GM18511 (cell line): ENCODE measurements at regions not wholly inside any gene's neighbourhood (a gene's known extent, or its start where the extent isn't known, plus 50 kb on each side); places are given as distances from the start of the nearest gene placed in this dataset.
"Not testable (repeated sequence)": the region's sequence is repeated elsewhere in the genome, so short reads cannot be mapped to it uniquely, and the experiment has no call there.

ENCODE experiments used
- ATAC-seq: cut with Tn5 transposase; IDR thresholded peaks from one replicate; pipeline ENCODE4 v1.9.1; 2021; ENCODE audit warnings: mild to moderate bottlenecking, moderate library complexity; ENCODE audit not compliant: unreplicated experiment

GRCh38 chr5:74534397-74535129 is 106.0 kb downstream of the ENC1 start:
- ATAC-seq = no peak

DNA sequence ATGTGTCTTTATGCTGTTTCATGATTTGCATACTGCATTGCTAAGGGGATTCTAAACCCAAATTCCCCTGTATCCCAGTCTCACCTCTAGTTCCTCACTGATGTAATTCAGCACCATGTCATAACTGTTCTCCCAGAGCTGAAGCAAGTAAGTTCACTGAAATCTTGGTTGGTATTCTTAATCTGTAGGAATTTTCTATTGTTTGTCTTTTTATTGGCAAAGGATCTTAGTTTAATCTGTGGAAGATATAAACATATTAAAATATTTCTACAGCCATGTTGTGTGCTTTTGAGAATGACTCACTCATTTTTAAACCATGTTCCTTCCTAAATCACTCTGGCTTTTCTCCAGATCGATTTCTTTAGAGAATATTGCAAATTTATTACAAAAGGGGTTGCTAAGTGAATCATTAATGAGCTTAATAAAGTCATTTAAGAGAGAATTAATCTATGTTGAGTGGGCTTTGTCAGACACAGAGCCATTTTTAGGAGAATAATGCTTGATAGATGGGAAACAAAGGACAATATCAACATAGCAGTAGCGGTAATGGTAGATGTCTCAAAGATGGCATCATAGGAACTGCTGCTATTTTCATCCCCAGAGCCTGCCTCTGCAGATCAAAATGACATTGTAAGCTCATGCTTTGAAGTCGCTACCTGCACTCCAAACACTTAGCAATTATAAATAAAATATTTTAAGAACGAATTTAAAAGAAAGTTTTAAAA is 110.0 kb downstream of the ENC1 start:
- no peak for ATAC-seq

DNA sequence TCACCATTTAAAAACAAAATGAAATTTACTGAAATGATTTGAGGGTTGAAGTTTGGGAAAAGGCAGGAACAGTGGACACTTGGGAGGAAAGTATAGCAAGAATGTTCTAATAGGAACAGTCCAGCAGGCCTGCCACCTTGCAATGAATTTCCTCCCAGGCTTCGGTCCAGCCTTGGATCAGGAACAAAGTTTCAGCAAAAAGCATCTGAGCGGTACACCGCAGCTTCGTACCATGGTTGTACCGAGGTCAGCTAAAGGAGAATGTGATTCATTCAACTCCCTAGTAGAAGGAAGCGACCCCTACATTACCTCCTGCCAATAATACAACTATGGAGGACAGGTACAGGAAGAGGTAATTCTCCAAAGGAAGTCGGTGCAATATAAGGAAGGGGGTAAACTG is 111.4 kb downstream of the ENC1 start:
- ATAC-seq = no peak

DNA sequence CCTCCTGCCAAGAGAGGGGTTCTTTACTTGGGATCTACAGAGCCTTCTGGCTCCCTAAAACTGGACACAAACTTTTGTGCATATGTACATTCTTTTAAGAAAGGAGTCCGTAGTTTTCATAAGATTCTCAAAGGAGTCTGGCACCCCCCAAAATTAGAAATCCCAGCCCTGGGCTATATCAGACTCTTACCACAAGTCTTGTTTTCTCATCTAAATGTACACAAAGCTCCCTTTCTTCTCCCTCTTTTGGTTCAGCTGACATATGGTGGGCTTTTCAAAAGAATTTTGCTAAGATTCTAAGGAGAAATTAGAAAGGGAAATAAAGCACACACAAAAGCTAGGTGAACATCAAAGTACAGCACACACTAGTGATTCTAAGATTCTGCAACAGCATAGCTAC is 114.4 kb downstream of the ENC1 start:
- no peak for ATAC-seq

- not testable (repeated sequence) for ATAC-seq
Measured at GRCh38 chr5:74524767-74525166, 115.8 kb downstream of the ENC1 start.

GRCh38 chr5:74523698-74524097 is 116.8 kb downstream of the ENC1 start:
- ATAC-seq = not testable (repeated sequence)

DNA sequence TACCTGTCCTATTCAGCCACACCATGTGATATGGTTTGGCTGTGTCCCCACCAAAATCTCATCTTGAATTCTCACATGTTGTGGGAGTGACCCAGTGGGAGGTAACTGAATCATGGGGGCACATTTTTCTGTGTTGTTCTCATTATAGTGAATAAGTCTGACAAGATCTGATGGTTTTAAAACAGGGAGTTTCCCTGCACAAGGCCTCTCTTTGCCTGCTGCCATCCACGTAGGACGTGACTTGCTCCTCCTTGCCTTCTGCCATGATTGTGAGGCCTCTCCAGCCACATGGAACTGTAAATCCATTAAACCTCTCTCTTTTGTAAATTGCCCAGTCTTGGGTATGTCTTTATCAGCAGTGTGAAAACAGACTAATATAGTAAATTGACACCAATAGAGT is 117.7 kb downstream of the ENC1 start:
- not testable (repeated sequence) for ATAC-seq

GRCh38 chr5:74521401-74521800 is 119.1 kb downstream of the ENC1 start:
- ATAC-seq = no peak

DNA sequence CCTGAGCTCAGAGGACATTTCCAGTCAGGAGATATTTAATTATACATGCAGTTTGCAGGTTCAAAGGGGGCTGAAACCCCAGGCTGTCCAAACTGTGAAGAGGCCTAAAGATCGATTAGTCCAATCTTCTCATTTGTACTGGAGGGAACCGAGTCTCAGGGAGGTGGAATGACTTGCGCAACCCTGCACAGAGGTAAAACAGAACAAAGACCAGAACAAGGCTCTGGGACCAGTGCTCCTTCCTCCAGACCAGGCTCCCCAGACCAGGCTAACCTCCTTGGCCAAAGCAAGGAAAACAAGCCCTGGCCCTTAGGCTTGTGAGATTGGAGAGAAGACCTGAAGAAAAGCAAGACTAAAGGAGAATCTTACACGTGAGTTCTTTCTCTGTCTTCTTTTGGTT is 120.8 kb downstream of the ENC1 start:
- no peak for ATAC-seq

- no peak for ATAC-seq
Measured at GRCh38 chr5:74519161-74519571, 121.4 kb downstream of the ENC1 start.

DNA sequence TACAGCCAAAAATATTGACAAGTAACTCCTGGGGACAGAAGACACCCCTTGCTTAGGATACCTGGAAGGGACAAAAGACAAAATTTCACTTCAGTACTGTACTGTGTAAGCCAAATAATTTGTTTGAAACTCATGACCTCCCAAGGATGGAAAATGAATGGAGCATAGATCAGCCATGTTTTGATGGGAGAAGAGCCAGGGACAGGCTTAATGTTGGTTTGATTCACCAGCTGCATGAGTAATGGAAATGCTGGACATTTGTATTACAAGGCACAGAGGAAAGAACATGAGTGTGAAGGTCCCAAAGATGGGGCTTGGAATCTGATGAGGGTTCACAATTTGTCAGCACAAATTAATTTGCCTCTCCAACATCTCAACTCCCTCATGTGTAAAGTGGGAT is 122.8 kb downstream of the ENC1 start:
- ATAC-seq = no peak

GRCh38 chr5:74516211-74516636 is 124.3 kb downstream of the ENC1 start:
- ATAC-seq = no peak

DNA sequence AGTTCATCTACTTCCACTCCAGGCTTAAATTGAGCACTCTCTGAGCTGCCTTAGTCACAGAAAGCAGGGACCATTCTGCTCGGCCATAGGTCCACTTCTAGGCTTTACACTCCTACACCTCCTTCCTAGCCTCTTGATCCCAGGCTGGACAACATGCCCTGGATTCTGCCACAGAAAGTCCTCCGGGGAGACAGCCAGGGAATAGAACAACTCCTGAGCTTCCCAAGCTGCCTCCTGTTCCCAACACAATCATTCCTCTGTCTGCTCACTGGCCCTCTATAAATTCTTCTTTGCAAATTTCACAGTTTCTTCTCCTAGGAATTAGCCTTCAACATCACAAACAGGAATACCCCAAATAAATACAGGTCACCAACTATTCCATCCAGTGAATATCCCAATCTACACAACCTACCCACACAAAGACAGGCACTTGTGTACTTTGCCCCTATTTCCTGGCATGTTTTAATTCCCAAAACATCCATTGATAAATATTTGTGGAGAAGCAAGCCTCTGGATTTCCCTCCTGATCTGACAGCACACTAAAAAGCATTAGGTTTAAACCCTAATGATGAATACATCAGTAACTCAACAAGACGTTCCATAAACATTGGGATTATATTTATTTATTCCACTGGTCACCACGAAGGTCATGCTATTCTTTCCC is 125.5 kb downstream of the ENC1 start:
- no peak for ATAC-seq

DNA sequence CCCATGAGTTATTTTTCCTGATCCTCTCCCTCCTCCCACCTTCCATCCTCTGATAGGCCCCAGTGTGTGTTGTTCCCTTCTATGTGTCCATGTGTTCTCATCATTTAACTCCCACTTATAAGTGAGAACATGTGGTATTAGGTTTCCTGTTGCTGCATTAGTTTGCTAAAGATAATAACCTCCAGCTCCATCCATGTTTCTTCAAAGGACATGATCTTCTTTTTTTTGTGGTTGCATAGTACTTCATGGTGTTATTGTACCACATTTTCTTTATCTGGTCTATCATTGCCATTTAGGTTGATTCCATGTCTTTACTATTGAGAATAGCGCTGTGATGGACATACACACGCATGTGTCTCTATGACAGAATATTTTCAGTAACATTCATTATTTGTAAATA is 128.8 kb downstream of the ENC1 start:
- not testable (repeated sequence) for ATAC-seq

DNA sequence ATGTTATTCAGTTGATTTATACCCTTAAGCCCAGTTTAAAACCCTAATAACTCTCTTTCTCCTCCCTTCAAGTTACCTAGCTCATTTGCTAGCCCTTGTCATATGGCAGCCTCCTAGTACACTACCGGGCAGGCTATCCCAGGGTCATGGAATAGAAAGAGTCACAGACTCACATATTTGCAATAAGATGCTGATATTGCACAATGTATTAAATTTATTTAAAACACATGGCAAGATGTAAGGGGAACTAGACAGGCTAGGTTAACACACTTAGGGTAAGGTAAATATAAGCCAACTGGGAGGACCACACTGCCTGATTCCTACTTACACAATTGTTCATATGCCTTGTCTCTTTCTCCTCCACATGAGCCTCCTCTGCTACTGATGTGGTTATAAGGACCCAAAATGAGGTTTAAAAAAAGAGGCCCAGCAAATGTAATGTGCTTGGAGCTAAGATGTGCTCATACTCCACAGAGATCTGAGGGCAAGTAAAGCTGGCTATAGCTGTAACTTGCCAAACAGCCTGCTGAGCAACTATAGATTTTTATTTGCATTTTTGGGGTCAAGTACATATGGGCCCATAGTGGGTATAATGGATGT is 130.0 kb downstream of the ENC1 start:
- ATAC-seq = no peak

DNA sequence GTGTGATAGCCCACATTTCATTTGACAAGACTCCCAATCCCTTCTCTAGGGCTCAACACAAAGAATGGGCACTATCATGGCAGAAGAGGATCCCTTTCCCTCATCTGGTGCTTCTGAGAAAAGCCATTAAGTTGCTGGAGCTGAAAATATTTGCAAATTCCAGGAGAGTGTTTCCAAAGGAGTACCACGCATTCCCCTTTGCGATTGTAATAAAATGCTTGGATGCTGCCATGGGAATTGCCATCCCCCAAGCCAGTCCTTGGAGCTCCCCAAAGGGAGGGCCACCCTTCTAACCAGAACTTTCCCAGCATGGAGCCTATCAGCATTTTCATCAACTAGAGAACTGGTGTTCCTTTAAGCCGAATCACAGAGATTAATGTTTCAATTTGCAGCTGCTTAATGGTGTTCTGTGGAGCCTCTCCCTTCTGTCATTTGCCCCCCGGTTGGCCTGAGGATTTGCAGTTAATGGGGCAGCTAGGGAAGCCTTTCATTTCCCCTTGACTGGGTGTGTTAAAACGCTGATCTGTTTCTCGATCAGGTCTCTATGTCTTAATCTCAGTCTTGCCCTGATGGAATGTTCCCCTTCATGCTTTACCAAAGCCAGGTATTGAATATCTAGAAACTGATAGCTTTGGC is 133.0 kb downstream of the ENC1 start:
- no peak for ATAC-seq

DNA sequence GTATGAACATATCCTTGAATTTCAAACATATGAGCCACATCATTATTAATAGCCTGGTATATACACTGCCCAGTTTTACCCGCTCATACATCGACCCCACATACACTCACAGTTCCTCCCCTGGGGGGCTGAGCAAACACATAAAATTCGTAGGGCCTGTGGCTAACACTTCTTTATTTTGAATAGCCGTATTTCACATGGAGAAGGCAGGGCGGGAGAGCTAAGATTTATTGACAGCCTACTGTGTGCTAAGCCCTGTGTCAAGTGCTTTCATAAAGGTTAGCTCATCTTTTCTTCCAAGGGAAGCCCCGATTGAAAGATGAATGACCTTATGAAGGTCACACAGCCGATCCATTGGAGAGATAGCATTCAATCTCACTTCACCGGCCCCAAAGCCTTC is 134.4 kb downstream of the ENC1 start:
- ATAC-seq = no peak

DNA sequence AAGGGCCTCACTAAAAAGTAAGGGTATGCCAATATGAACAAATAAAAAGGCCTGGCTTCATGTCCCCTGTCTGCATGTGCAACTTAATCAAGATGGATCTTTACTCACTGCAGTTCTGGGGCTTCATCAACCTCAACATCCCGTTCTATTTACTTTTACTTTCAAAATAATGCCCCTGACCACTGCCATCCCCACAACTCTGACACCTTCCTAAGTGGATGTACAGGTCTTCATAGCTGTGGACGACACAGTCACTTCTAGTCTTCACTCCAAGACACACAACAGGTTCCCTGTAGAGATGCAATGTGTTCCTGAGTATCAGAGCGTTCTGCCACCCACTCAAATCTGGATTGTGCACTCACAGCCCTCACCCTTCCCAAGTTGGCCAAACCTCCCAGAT is 136.1 kb downstream of the ENC1 start:
- no peak for ATAC-seq

- ATAC-seq = no peak
Measured at GRCh38 chr5:74502479-74502950, 138.0 kb downstream of the ENC1 start.

DNA sequence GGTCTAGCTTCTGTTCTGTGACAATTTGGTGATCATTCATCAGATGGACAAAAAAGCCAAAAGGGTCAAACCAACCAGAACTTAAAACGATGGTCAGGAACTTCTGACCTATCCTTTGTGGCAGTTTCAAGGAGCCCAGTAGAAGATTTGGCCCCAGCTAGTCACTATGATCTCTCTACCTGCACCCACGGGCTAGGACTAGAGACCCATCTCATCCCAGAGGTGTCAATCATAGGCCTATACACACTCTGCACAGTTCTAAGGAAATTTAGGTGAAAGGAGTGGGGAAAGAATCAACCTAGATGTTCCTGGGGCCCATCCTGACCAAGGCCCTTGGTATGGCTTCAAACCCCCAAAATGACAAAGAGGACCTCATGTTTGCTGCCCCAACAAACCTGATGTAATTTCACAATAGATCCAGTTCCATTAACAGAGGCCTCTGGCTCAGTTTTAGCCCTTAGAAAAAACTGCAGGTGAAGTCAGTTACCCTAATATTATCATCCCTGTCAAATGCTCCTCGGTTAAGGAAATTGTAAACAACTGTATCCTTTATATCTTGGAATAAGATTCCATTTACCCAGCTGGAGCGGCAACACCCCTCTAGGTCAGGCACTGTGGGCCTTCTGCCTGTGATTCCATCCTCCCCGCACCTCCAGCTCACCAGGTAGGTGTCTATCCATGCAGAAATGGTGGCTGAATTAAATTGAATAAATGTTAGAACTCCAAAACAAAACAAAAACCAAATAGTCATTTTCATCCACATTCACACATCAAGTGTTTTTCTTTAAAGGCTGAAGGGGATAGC is 138.7 kb downstream of the ENC1 start:
- no peak for ATAC-seq
